GM12878 (cell line): ENCODE measurements at regions not wholly inside any gene's neighbourhood (a gene's known extent, or its start where the extent isn't known, plus 50 kb on each side); places are given as distances from the start of the nearest gene placed in this dataset.
"Not testable (repeated sequence)": the region's sequence is repeated elsewhere in the genome, so short reads cannot be mapped to it uniquely, and the experiment has no call there.

Experiments used
- ATAC-seq: fragments of 200-7000 bp; cut with Tn5 transposase; 3 replicates; pipeline ENCODE4 v1.9.1; 2020; ENCODE audit warnings: mild to moderate bottlenecking, moderate library complexity
- BruUV-seq: library from RNA; stranded (reverse); fragments of 400-500 nt; replicated peaks from 2 replicates; lab custom pipeline; 2021; lab: Mats Ljungman, UMichigan
- CTCF ChIA-PET: fragments of 300-600 bp; sonication (Branson Sonifier 250); formaldehyde crosslinking; extraction: SDS; loops from one replicate; lab custom pipeline; 2021; ENCODE audit warnings: inconsistent platforms; lab: Yijun Ruan, JAX
- POLR2A ChIA-PET: fragments of 350-600 bp; formaldehyde crosslinking; extraction: SDS; loops from one replicate; lab custom pipeline; 2021; ENCODE audit warnings: inconsistent platforms; lab: Charles Lee
- RAD21 ChIA-PET: fragments of 300-600 bp; sonication (Branson Sonifier 250); formaldehyde crosslinking; loops from one replicate; lab custom pipeline; 2023; ENCODE audit warnings: antibody characterized with exemption; ENCODE audit not compliant: unreplicated experiment; lab: Charles Lee
- SMC1A ChIA-PET: fragments of 300-600 bp; sonication (Branson Sonifier 250); formaldehyde crosslinking; loops from one replicate; lab custom pipeline; 2023; ENCODE audit not compliant: unreplicated experiment, uncharacterized antibody; lab: Charles Lee
- DNase-seq: peaks from one replicate; pipeline ENCODE4 v3.0.0-alpha.2; 2011; ENCODE audit warnings: low read depth, low spot score
- FAIRE-seq: peaks from 3 replicates; lab custom pipeline; 2011; peaks lifted over from hg19 to GRCh38; lab: Jason Lieb, UNC
- H2AFZ ChIP-seq: 2 replicates; pipeline ENCODE4 v1.6.0; 2011; ENCODE audit warnings: low read depth, low read length, control low read depth; ENCODE audit not compliant: control insufficient read depth
- H3K27ac ChIP-seq: 2 replicates; pipeline ENCODE4 v1.5.1; 2011; ENCODE audit warnings: control low read depth; ENCODE audit not compliant: control insufficient read depth, insufficient read depth
- H3K27me3 ChIP-seq, 2 experiments: replicated peaks in 1 of 2; 2 replicates each; pipeline versions ENCODE4 v1.6.0 to v1.6.1; 2011; ENCODE audit warnings: low read length in 1 of 2; ENCODE audit not compliant: control insufficient read depth in 2 of 2, insufficient read depth in 2 of 2
- H3K36me3 ChIP-seq, 2 experiments: 2 replicates each; pipeline ENCODE4 v1.5.1; 2011; ENCODE audit warnings: low read length in 1 of 2; ENCODE audit not compliant: control insufficient read depth in 2 of 2, insufficient read depth in 2 of 2
- H3K4me1 ChIP-seq: 2 replicates; pipeline ENCODE4 v1.6.1; 2011; ENCODE audit warnings: mild to moderate bottlenecking, low read length, moderate library complexity, mixed read lengths; ENCODE audit not compliant: control insufficient read depth, insufficient read depth
- H3K4me2 ChIP-seq: 2 replicates; pipeline ENCODE4 v1.6.0; 2011; ENCODE audit warnings: control low read depth; ENCODE audit not compliant: control insufficient read depth, insufficient read depth
- H3K4me3 ChIP-seq: fragments of 200-600 bp; sonication (generic); 2 replicates; pipeline ENCODE4 v1.5.1; 2016
- H3K79me2 ChIP-seq: 2 replicates; pipeline ENCODE4 v1.6.0; 2011; ENCODE audit warnings: low read length; ENCODE audit not compliant: control insufficient read depth, insufficient read depth
- H3K9ac ChIP-seq: 2 replicates; pipeline ENCODE4 v1.8.0; 2011; ENCODE audit warnings: low read length, control low read depth, mixed read lengths; ENCODE audit not compliant: control insufficient read depth, insufficient read depth
- H3K9me3 ChIP-seq: replicated peaks from 3 replicates; pipeline ENCODE4 v1.5.1; 2011; ENCODE audit warnings: mild to moderate bottlenecking, low read length; ENCODE audit not compliant: control insufficient read depth, insufficient read depth
- H4K20me1 ChIP-seq: 2 replicates; pipeline ENCODE4 v1.6.0; 2011; ENCODE audit not compliant: control insufficient read depth, insufficient read depth
- DPF2 ChIP-seq: fragments of 450-650 bp; IDR thresholded peaks from 2 replicates; pipeline ENCODE4 v1.6.1; 2017; ENCODE audit warnings: mild to moderate bottlenecking
- HDGF ChIP-seq: fragments of 450-650 bp; IDR thresholded peaks from 2 replicates; pipeline ENCODE4 v1.6.1; 2016; ENCODE audit warnings: antibody characterized with exemption
- IKZF2 ChIP-seq, 2 experiments: fragments of 450-650 bp; IDR thresholded peaks; 2 replicates each; pipeline ENCODE4 v1.6.1; 2017; ENCODE audit warnings: mild to moderate bottlenecking in 2 of 2, moderate library complexity in 2 of 2
- SPI1 ChIP-seq: IDR thresholded peaks from 2 replicates; pipeline ENCODE4 v1.6.1; 2011; ENCODE audit warnings: low read depth, mild to moderate bottlenecking, low read length, moderate library complexity, borderline replicate concordance; ENCODE audit not compliant: insufficient read depth
- SREBF1 ChIP-seq: IDR thresholded peaks from 2 replicates; pipeline ENCODE4 v1.6.1; 2012; ENCODE audit warnings: mild to moderate bottlenecking, low read length
- SREBF2 ChIP-seq: IDR thresholded peaks from 2 replicates; pipeline ENCODE4 v1.6.1; 2012; ENCODE audit warnings: mild to moderate bottlenecking, low read length
- TAF1 ChIP-seq: IDR thresholded peaks from 2 replicates; pipeline ENCODE4 v1.6.1; 2011; ENCODE audit warnings: mild to moderate bottlenecking, low read depth, low read length, borderline replicate concordance
- WGBS: methylation state at CpG from one replicate; pipeline ENCODE4 v1.1.6; 2016; ENCODE audit warnings: low lambda C conversion rate; ENCODE audit not compliant: insufficient replicate concordance, insufficient coverage; ENCODE audit errors: missing lambda C conversion rate; 5-methylcytosine and 5-hydroxymethylcytosine counted together
- in situ Hi-C: fragments of 300-500 bp; cut with MboI; formaldehyde crosslinking; loops from 9 replicates; pipeline ENCODE4 v1.14.3; 2018; ENCODE audit warnings: mixed read lengths
- intact Hi-C: fragments of 100-400 bp; cut with micrococcal nuclease; formaldehyde crosslinking; loops from one replicate; pipeline ENCODE4 v1.14.2; 2022; ENCODE audit not compliant: unreplicated experiment

DNA sequence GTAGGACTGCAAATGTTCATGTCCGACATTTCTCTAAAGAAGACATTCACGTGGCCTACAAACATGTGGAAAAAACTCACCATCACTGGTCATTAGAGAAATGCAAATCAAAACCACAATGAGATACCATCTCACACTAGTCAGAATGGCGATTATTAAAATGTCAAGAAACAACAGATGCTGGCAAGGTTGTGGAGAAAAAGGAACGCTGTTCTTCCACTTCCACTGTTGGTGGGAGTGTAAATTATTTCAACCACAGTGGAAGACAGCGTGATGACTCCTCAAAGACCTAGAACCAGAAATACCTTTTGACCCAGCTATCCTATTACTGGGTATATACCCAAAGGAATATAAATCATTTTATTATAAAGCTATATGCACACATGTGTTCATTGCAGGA, 253.9 kb upstream of the UBASH3B start:
- H3K79me2 ChIP-seq, RAD21 ChIA-PET, H3K9me3 ChIP-seq, H3K4me2 ChIP-seq, in situ Hi-C loops, H3K36me3 ChIP-seq, H3K27ac ChIP-seq, intact Hi-C loops, H3K9ac ChIP-seq, H3K4me3 ChIP-seq, ATAC-seq, BruUV-seq, SMC1A ChIA-PET, DNase-seq, POLR2A ChIA-PET, H4K20me1 ChIP-seq, FAIRE-seq, H3K27me3 ChIP-seq, H2AFZ ChIP-seq: not testable (repeated sequence)
- CTCF ChIA-PET, result interaction anchor here (1.1 kb wide), 1 partner anchor 12 kb away, joined by 3 read pairs; no protein-coding TSS in a partner anchor
- 0% methylated on average over 5 of the region's 5 CpGs for WGBS
- H3K4me1 ChIP-seq, result peaks cover 11% of the 10 kb centered on the region; the same call in 1 of the 2 replicates

DNA sequence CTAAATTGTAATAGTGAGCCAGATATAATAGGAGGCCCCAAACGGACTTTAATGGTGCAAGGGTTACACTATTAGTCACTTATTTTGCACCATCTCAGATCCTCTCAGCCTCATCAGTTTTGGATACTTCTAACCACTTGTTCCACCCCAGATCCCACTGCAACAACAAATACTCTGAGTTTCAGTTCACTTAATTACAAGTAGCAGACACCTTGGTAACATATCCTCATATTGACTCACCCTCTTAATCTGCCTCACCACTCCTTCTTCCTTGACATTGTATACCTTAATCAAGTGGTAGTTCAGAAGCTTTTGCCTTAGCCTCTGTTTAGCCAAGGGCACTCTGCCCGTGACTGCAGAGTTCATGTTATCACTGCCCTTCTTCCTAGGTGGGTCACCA, 256.1 kb upstream of the UBASH3B start:
- no TSS peak for BruUV-seq
- no peak for TF ChIP-seq HDGF
- 0 out of 4 replicates have a peak, but pooled peaks of 1 of the 2 experiments have one; percentile 7 for TF ChIP-seq IKZF2 (IDR thresholded peaks at IDR 0.05)
- no peak for TF ChIP-seq SREBF1
- TF ChIP-seq SREBF2, result no peak
- no peak for TF ChIP-seq DPF2
- TF ChIP-seq SPI1, result peak; percentile 45; the same call in 1 of the 2 replicates
- no peak for TF ChIP-seq TAF1
- POLR2A ChIA-PET, result no interaction called here
- Histone ChIP-seq H3K4me2 (no peak overlapping the region), H3K79me2 (no peaks in the 10 kb centered on the region), H2AFZ (no peak overlapping the region), H3K4me1 (peaks cover 11% of the 10 kb centered on the region; the same call in 1 of the 2 replicates), H3K9ac (no peak overlapping the region), H3K36me3 (no peaks in the 10 kb centered on the region), H4K20me1 (no peaks in the 10 kb centered on the region), H3K4me3 (no peak overlapping the region), H3K9me3 (no peaks in the 10 kb centered on the region), H3K27ac (no peak overlapping the region), H3K27me3 (no peaks in the 10 kb centered on the region)
- WGBS, result 0% methylated on average over 2 of the region's 2 CpGs
- in situ Hi-C loops, result no loop called here
- intact Hi-C loops, result no loop called here
- RAD21 ChIA-PET, result no interaction called here
- DNase-seq (peak; percentile 48), ATAC-seq (peak; percentile 87), FAIRE-seq (no peak)
- SMC1A ChIA-PET, result no interaction called here
- CTCF ChIA-PET, result no interaction called here
